ENCODE measurements at regions not wholly inside any gene's neighbourhood (a gene's known extent, or its start where the extent isn't known, plus 50 kb on each side); places are given as distances from the start of the nearest gene placed in this dataset.

DNA sequence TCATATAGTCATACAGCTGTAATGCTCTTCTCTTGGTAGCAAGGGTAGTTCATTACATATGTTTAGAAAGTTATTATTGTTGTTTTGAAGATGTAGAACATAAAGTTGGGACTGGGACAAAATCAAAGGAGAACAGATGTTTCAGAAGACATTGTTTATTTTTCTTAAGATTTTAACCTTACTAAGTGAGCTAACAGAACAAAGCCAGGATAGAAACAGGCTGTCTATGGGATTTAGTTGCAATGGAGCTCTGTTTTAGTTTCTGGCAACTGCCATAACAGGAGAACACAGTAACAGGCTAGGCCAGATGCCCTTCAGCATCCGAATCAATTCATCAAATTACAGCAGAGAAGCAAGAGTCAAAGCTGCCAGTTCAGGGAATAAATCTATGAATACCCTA lies 382.4 kb downstream of the ARL4A start:
- TF ChIP-seq, protein P1, sequence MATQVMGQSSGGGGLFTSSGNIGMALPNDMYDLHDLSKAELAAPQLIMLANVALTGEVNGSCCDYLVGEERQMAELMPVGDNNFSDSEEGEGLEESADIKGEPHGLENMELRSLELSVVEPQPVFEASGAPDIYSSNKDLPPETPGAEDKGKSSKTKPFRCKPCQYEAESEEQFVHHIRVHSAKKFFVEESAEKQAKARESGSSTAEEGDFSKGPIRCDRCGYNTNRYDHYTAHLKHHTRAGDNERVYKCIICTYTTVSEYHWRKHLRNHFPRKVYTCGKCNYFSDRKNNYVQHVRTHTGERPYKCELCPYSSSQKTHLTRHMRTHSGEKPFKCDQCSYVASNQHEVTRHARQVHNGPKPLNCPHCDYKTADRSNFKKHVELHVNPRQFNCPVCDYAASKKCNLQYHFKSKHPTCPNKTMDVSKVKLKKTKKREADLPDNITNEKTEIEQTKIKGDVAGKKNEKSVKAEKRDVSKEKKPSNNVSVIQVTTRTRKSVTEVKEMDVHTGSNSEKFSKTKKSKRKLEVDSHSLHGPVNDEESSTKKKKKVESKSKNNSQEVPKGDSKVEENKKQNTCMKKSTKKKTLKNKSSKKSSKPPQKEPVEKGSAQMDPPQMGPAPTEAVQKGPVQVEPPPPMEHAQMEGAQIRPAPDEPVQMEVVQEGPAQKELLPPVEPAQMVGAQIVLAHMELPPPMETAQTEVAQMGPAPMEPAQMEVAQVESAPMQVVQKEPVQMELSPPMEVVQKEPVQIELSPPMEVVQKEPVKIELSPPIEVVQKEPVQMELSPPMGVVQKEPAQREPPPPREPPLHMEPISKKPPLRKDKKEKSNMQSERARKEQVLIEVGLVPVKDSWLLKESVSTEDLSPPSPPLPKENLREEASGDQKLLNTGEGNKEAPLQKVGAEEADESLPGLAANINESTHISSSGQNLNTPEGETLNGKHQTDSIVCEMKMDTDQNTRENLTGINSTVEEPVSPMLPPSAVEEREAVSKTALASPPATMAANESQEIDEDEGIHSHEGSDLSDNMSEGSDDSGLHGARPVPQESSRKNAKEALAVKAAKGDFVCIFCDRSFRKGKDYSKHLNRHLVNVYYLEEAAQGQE (IDR thresholded peaks at IDR 0.05; ENCODE audit: low read depth): no peak
- TF ChIP-seq NFIC (IDR thresholded peaks at IDR 0.05) (no peak), YY1 (IDR thresholded peaks at IDR 0.05; ENCODE audit: low read depth) (no peak)
